ENCODE measurements at regions not wholly inside any gene's neighbourhood (a gene's known extent, or its start where the extent isn't known, plus 50 kb on each side); places are given as distances from the start of the nearest gene placed in this dataset.

- Histone ChIP-seq H3K36me3 (ENCODE audit: control insufficient read depth, insufficient read depth, low read length) (no peaks in the 10 kb centered on the region), H3K27me3 (replicated peaks; ENCODE audit: control insufficient read depth, insufficient read depth, low read length) (no peaks in the 10 kb centered on the region), H3K4me3 (replicated peaks; ENCODE audit: low read depth, low read length) (no peak overlapping the region)
- no peak for TF ChIP-seq CTCF (IDR thresholded peaks at IDR 0.05; ENCODE audit: insufficient read depth, low read length, poor library complexity, severe bottlenecking)
- no peak for DNase-seq (ENCODE audit: extremely low read depth, insufficient read length)
Measured at GRCh38 chr4:18444206-18444605, 422.7 kb upstream of the LCORL start.

- no peak for DNase-seq (ENCODE audit: extremely low read depth, insufficient read length)
- Histone ChIP-seq H3K36me3 (ENCODE audit: control insufficient read depth, insufficient read depth, low read length) (no peaks in the 10 kb centered on the region), H3K4me3 (replicated peaks; ENCODE audit: low read depth, low read length) (no peak overlapping the region), H3K27me3 (replicated peaks; ENCODE audit: control insufficient read depth, insufficient read depth, low read length) (no peaks in the 10 kb centered on the region)
- TF ChIP-seq CTCF (IDR thresholded peaks at IDR 0.05; ENCODE audit: insufficient read depth, low read length, poor library complexity, severe bottlenecking) = no peak
Measured at GRCh38 chr4:18442957-18443356, 421.4 kb upstream of the LCORL start.

- H3K27me3 ChIP-seq (replicated peaks; ENCODE audit: control insufficient read depth, insufficient read depth, low read length) = no peaks in the 10 kb centered on the region
- H3K36me3 ChIP-seq (ENCODE audit: control insufficient read depth, insufficient read depth, low read length) = no peaks in the 10 kb centered on the region
- no peak overlapping the region for H3K4me3 ChIP-seq (replicated peaks; ENCODE audit: low read depth, low read length)
- TF ChIP-seq CTCF (IDR thresholded peaks at IDR 0.05; ENCODE audit: insufficient read depth, low read length, poor library complexity, severe bottlenecking) = no peak
- no peak for DNase-seq (ENCODE audit: extremely low read depth, insufficient read length)
Measured at GRCh38 chr4:18441676-18442075, 420.1 kb upstream of the LCORL start.

- Histone ChIP-seq H3K36me3 (ENCODE audit: control insufficient read depth, insufficient read depth, low read length) (no peaks in the 10 kb centered on the region), H3K27me3 (replicated peaks; ENCODE audit: control insufficient read depth, insufficient read depth, low read length) (no peaks in the 10 kb centered on the region), H3K4me3 (replicated peaks; ENCODE audit: low read depth, low read length) (no peak overlapping the region)
- TF ChIP-seq CTCF (IDR thresholded peaks at IDR 0.05; ENCODE audit: insufficient read depth, low read length, poor library complexity, severe bottlenecking) = no peak
- no peak for DNase-seq (ENCODE audit: extremely low read depth, insufficient read length)
Measured at GRCh38 chr4:18441203-18441590, 419.6 kb upstream of the LCORL start.

GRCh38 chr4:18440527-18441202 is 419.1 kb upstream of the LCORL start:
- TF ChIP-seq CTCF (IDR thresholded peaks at IDR 0.05; ENCODE audit: insufficient read depth, low read length, poor library complexity, severe bottlenecking) = no peak
- no peak for DNase-seq (ENCODE audit: extremely low read depth, insufficient read length)
- no peaks in the 10 kb centered on the region for H3K27me3 ChIP-seq (replicated peaks; ENCODE audit: control insufficient read depth, insufficient read depth, low read length)
- no peak overlapping the region for H3K4me3 ChIP-seq (replicated peaks; ENCODE audit: low read depth, low read length)
- H3K36me3 ChIP-seq (ENCODE audit: control insufficient read depth, insufficient read depth, low read length) = no peaks in the 10 kb centered on the region

- H3K4me3 ChIP-seq (replicated peaks; ENCODE audit: low read depth, low read length) = no peak overlapping the region
- no peaks in the 10 kb centered on the region for H3K27me3 ChIP-seq (replicated peaks; ENCODE audit: control insufficient read depth, insufficient read depth, low read length)
- no peak for TF ChIP-seq CTCF (IDR thresholded peaks at IDR 0.05; ENCODE audit: insufficient read depth, low read length, poor library complexity, severe bottlenecking)
- no peak for DNase-seq (ENCODE audit: extremely low read depth, insufficient read length)
- H3K36me3 ChIP-seq (ENCODE audit: control insufficient read depth, insufficient read depth, low read length) = no peaks in the 10 kb centered on the region
Measured at GRCh38 chr4:18439311-18439710, 417.8 kb upstream of the LCORL start.

Data from GM06990 (cell line).